HPDE6-E6E7 (cell line): ENCODE measurements at regions not wholly inside any gene's neighbourhood (a gene's known extent, or its start where the extent isn't known, plus 50 kb on each side); places are given as distances from the start of the nearest gene placed in this dataset.
A peak's percentile ranks its signal among the peaks of the same experiment; 100 is the strongest.
"Not testable (repeated sequence)": the region's sequence is repeated elsewhere in the genome, so short reads cannot be mapped to it uniquely, and the experiment has no call there.

Experiments used
- DNase-seq: peaks from one replicate; pipeline ENCODE4 v3.0.0; 2011; ENCODE audit warnings: missing footprints; ENCODE audit errors: extremely low spot score

DNA sequence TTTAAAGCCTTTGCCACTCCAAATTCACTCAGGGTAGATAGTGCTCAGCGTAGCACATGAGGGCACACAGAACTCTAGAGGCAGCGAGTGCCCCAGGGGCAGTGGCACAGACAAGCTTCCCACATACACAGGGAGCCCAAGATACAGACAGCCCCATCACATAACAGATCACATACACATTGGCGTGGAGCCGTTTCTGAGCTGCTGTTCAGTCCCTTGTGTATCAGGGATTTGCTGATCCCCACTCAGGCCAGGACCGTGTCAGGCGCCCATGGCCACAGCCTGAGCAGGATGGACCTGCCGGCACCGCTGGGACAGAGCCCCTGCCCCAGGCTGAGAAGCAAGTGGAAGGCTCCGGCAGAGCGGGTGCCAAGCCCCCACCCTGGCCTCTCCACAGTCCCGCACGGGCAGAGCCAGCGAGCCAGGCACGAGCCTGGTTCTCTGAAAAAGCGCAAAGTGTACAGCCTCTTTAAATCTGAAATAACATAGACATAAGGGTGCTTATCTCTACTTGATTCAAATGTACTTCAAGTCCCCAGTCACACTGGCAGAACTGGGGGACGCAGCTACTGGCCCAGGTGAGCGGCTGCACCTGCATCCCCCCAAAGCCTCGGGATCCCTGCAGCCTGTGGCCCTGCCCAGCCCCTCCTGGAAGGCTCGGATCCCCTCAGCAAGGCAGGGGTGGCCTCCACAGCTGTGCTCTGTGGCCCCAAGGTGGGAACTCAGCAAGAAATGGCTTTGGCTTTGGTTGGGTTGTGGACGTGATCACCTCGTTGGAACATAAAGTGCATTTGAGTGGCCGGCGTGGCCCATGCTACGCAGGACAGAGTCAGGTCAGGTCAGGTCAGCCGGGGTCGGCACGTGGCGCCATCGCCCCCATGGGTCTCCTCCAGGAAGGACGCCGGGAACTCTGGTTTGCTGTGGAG lies 231.3 kb downstream of the ERMARD start:
- DNase-seq = no peak

DNA sequence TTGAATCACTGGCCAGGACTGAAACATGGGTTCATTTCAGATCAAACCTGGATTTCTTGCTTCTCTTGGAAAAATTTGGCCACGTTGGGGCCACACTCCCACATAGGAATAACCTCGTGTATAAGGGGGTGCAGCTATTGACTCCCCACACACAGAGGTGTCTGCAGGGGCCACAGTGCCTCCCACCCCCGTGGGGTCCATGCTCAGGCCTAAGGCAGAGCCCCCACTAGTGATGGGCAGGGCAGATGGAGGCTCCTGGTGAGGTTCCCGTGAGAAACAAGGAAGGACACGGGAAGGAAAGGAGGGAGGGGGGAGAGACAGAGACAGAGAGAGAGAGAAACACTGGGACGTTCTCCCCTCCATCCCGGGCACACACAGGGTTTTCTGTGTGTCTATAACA lies 230.5 kb downstream of the ERMARD start:
- no peak for DNase-seq

DNA sequence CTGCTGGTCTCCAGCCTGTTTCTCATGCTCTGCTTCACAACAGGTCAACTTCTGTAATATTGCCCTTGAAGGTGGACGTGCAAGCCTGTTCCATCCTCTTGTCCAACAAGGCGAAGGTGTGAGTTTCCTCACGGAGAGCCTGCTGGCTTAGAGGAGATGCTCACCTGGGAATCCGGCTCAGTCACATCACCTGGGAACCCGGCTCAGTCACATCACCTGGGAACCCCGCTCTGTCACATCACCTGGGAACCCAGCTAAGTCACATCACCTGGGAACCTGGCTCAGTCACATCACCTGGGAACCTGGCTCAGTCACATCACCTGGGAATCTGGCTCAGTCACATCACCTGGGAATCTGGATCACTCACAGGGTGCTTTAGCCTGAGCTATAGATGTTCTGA lies 230.1 kb downstream of the ERMARD start:
- no peak for DNase-seq

GRCh38 chr6:169980826-169981450 lies 229.5 kb downstream of the ERMARD start:
- no peak for DNase-seq

DNA sequence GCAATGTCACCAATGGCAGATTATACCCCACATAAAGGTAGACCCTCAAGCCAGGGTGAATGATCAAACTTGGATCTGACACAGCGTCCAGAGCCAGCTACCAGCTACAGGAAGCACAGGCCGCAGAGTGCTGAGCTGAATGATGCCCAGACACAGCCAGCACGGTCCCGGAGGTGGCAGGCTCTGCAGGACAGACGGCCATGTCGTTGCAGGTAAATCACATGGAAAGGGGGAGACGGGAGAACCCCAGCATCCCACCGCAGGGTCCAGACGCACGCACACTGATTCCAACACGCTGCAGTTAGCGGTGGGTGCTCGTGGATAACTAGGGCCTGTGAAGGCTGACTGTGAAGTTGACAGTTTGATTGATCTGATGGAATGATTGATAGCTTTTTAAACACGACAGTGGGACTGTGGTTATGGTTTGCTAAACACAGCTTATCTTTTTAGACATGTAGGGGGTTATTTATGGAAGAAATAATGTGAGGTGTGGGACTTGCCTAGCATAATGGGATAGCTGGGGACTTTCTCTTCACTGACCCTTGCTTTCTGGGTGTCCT lies 228.5 kb downstream of the ERMARD start:
- no peak for DNase-seq

DNA sequence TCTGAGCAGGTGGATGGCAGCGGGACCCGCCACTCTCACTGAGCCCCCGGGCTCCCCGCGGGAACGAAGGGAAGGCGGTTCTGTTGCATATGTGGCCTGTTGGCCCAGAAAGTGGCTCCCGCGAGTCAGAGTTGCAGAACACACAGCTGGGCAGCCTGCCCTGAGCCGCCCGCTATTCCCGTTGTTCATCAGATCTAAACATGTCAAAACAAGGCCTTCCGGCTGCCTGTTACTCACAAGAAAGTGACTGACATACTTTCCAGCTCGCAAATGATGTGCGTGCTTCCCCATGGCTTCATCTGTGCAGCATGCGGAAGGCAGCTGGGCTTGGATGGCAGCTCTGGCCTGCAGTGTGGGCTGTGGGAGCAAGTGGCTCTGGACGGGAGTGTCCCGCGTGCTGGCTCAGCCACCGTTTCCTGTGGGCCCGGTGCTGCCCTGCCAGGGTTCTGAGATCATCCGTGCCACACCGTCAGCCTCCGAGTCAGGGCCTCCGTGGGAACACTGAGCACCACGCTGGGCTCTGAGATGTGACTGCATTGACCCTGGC lies 227.3 kb downstream of the ERMARD start:
- DNase-seq = peak; percentile 91

- DNase-seq = no peak
Measured at GRCh38 chr6:169977434-169978265, 226.2 kb downstream of the ERMARD start.

DNA sequence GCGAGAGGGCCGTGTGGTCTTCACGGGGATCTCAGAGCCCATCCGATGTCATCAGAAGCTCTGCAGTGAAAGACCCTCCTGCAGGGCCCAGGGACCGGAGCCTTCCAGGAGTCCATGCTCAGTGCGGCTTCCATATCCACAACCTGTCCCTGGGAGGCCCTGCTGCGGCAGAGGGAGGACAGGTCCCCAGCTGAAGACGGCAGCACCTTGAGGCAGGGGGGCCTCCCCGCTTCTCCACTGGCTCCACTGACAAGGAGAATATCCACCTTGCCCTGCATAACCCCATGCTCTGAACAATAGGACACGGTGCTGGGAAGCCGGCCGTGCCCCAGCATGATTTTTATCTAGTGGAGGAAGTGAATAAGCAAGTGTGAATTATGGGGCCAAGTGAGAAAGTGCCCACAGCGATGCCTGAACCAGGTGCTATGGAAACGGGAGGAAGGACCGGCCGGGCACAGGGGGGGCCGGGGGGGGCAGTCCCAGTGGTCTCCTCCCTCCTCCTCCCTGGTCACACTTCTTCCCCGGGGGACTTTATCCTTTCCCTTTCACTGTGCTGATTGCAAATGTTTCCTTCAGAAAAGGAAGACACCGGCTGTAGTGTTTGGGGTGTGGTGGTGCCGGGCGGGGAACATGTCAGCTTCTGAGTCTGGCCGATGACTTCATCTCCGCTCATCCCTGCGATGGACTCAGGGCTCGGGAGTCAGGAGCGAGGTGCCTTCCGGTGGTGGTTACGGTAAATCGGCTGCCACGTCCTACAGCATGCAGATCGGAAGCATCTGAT lies 225.1 kb downstream of the ERMARD start:
- DNase-seq = peak; percentile 72

DNA sequence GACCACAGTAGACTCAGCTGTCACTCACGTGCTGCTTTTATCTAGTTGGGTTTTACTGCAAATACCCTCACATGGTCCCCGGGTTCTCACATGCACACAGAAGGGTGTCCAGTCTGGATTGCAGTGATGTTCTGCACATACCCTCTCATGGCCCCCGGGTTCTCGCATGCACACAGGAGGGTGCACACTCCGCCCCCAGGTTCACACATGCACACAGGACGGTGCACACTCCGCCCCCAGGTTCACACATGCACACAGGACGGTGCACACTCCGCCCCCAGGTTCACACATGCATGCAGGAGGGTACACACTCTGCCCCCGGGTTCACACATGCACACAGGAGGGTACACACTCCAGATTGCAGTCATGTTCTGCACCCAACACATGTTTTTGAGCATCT lies 224.3 kb downstream of the ERMARD start:
- no peak for DNase-seq

DNA sequence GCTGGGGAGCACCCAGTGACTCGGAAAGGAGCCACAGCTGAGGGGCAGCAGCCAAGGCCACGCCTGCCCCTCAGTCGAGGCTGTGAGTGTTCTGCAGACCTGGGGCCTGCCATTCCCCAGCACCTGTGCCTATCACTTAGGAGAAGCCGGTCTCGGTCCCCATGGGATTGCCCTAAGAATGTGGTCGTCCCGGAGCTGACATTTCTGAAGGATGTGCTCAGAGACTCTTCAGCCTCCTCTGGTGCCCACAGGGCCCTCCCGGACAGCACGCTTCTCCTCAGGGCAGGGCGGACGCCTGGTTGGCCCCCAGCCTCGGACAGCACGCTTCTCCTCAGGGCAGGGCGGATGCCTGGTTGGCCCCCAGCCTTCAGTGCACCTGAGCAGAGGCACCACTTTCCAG lies 223.9 kb downstream of the ERMARD start:
- DNase-seq = no peak

- no peak for DNase-seq
Measured at GRCh38 chr6:169974663-169975062, 223.2 kb downstream of the ERMARD start.

GRCh38 chr6:169973588-169974467 lies 222.4 kb downstream of the ERMARD start:
- DNase-seq = not testable (repeated sequence)

GRCh38 chr6:169972736-169973135 lies 221.3 kb downstream of the ERMARD start:
- no peak for DNase-seq

DNA sequence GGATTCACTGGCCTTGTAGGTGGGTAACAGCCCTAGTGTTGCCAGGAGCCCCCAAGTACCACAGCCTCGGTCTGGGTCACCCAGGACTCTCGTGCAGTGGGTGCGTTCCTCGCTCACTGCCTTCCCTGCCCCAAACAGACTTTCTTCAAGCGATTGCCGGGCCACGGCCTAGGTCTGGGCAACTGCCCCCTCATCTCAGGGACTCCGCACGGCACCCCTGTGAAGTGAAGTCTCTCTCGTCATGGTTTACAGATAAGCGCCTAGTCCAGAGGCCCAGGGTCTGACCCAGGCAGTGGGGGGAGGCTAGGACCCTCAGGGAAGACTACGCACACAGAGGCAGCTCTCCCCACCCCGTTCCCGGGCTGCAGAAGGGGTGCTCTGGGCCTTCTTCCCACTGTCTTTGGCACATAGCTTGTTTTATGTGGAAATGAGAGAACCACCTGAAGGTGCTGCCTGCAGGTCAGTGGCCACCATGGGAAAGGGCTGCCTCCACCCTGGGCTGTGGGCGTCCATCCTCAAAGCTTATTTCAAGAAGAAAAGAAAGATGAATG lies 220.8 kb downstream of the ERMARD start:
- DNase-seq = no peak

- no peak for DNase-seq
Measured at GRCh38 chr6:169971081-169971861, 219.8 kb downstream of the ERMARD start.

GRCh38 chr6:169970306-169970988 lies 219.0 kb downstream of the ERMARD start:
- no peak for DNase-seq

GRCh38 chr6:169969372-169970099 lies 218.1 kb downstream of the ERMARD start:
- no peak for DNase-seq
